ENCODE measurements at regions not wholly inside any gene's neighbourhood (a gene's known extent, or its start where the extent isn't known, plus 50 kb on each side); places are given as distances from the start of the nearest gene placed in this dataset.

GRCh38 chr19:31574251-31574973 is 225.2 kb upstream of the TSHZ3 start:
- TF ChIP-seq CTCF (IDR thresholded peaks at IDR 0.05), result no peak
- TF ChIP-seq POLR2A (IDR thresholded peaks at IDR 0.05), result no peak
- no peak overlapping the region for H3K4me3 ChIP-seq (ENCODE audit: low read depth, poor library complexity, severe bottlenecking)
- 71 to 75% methylated on average over 14 of the region's 14 CpGs for WGBS, 2 donors
- intact Hi-C loops (cut with DNase I; ENCODE audit: low total_unique reads), result no loop called here
- DNase-seq (ENCODE audit: low spot score in 2 of 2), result peak in 1 of 2 donors; percentile 46

- H3K4me3 ChIP-seq (ENCODE audit: low read depth, poor library complexity, severe bottlenecking), result no peak overlapping the region
Measured at GRCh38 chr19:31575846-31576335, 226.7 kb upstream of the TSHZ3 start.

GRCh38 chr19:31578326-31578725 is 229.1 kb upstream of the TSHZ3 start:
- no peak overlapping the region for H3K4me3 ChIP-seq (ENCODE audit: low read depth, poor library complexity, severe bottlenecking)
- TF ChIP-seq CTCF (IDR thresholded peaks at IDR 0.05) (no peak), POLR2A (IDR thresholded peaks at IDR 0.05) (no peak)
- intact Hi-C loops (cut with DNase I; ENCODE audit: low total_unique reads), result no loop called here
- WGBS, 2 donors, result 76 to 86% methylated on average over 3 of the region's 3 CpGs
- peak in 1 of 2 donors; percentile 80 for DNase-seq (ENCODE audit: low spot score in 2 of 2)

More at GRCh38 chr19:31575846-31576335, 226.7 kb upstream of the TSHZ3 start:
- peak in 1 of 2 donors; percentile 4 for DNase-seq (ENCODE audit: low spot score in 2 of 2)
- WGBS, 2 donors, result 82% methylated on average over 11 of the region's 11 CpGs
- no peak for TF ChIP-seq CTCF (IDR thresholded peaks at IDR 0.05)
- no peak for TF ChIP-seq POLR2A (IDR thresholded peaks at IDR 0.05)
- intact Hi-C loops (cut with DNase I; ENCODE audit: low total_unique reads), result no loop called here

DNA sequence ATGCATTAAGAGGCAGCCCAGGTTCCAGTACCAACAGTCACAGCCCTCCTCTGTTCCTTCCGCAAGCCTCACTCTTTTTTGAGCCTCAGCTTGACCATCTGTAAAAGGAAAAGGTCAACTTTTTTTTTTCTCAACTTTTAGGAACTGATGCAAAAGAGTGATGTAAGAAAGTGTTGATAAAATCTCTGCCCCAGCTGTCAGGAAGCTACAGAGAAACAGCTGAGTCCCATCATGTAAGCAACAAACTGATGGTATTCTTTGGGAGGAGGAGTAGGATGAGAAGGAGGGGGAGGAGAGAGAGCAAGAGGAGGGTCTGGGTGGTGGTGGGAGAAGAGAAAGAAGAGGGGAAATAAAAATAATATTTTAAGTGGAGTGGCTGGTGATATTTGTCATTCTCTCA is 233.9 kb upstream of the TSHZ3 start:
- WGBS, 2 donors, result 83% methylated on average over 1 of the region's 1 CpG
- DNase-seq (ENCODE audit: low spot score in 2 of 2), result peak in 1 of 2 donors; percentile 6
- intact Hi-C loops (cut with DNase I; ENCODE audit: low total_unique reads), result no loop called here
- TF ChIP-seq CTCF (IDR thresholded peaks at IDR 0.05) (no peak), POLR2A (IDR thresholded peaks at IDR 0.05) (no peak)
- no peak overlapping the region for H3K4me3 ChIP-seq (ENCODE audit: low read depth, poor library complexity, severe bottlenecking)

GRCh38 chr19:31586282-31586681 is 237.0 kb upstream of the TSHZ3 start:
- WGBS, 2 donors, result 79 to 86% methylated on average over 3 of the region's 3 CpGs
- TF ChIP-seq CTCF (IDR thresholded peaks at IDR 0.05) (no peak), POLR2A (IDR thresholded peaks at IDR 0.05) (no peak)
- H3K4me3 ChIP-seq (ENCODE audit: low read depth, poor library complexity, severe bottlenecking), result no peak overlapping the region
- DNase-seq (ENCODE audit: low spot score in 2 of 2), result no peak
- intact Hi-C loops (cut with DNase I; ENCODE audit: low total_unique reads), result no loop called here
